GM12878 (cell line): ENCODE measurements at regions not wholly inside any gene's neighbourhood (a gene's known extent, or its start where the extent isn't known, plus 50 kb on each side); places are given as distances from the start of the nearest gene placed in this dataset.

ENCODE experiments used
- ATAC-seq: fragments of 200-7000 bp; cut with Tn5 transposase; 3 replicates; pipeline ENCODE4 v1.9.1; 2020; ENCODE audit warnings: mild to moderate bottlenecking, moderate library complexity
- BruUV-seq: library from RNA; stranded (reverse); fragments of 400-500 nt; replicated peaks from 2 replicates; lab custom pipeline; 2021; lab: Mats Ljungman, UMichigan
- CTCF ChIA-PET: fragments of 300-600 bp; sonication (Branson Sonifier 250); formaldehyde crosslinking; extraction: SDS; loops from one replicate; lab custom pipeline; 2021; ENCODE audit warnings: inconsistent platforms; lab: Yijun Ruan, JAX
- POLR2A ChIA-PET: fragments of 350-600 bp; formaldehyde crosslinking; extraction: SDS; loops from one replicate; lab custom pipeline; 2021; ENCODE audit warnings: inconsistent platforms; lab: Charles Lee
- RAD21 ChIA-PET: fragments of 300-600 bp; sonication (Branson Sonifier 250); formaldehyde crosslinking; loops from one replicate; lab custom pipeline; 2023; ENCODE audit warnings: antibody characterized with exemption; ENCODE audit not compliant: unreplicated experiment; lab: Charles Lee
- SMC1A ChIA-PET: fragments of 300-600 bp; sonication (Branson Sonifier 250); formaldehyde crosslinking; loops from one replicate; lab custom pipeline; 2023; ENCODE audit not compliant: unreplicated experiment, uncharacterized antibody; lab: Charles Lee
- DNase-seq: peaks from one replicate; pipeline ENCODE4 v3.0.0-alpha.2; 2011; ENCODE audit warnings: low read depth, low spot score
- FAIRE-seq: peaks from 3 replicates; lab custom pipeline; 2011; peaks lifted over from hg19 to GRCh38; lab: Jason Lieb, UNC
- H2AFZ ChIP-seq: 2 replicates; pipeline ENCODE4 v1.6.0; 2011; ENCODE audit warnings: low read depth, low read length, control low read depth; ENCODE audit not compliant: control insufficient read depth
- H3K27ac ChIP-seq: 2 replicates; pipeline ENCODE4 v1.5.1; 2011; ENCODE audit warnings: control low read depth; ENCODE audit not compliant: control insufficient read depth, insufficient read depth
- H3K27me3 ChIP-seq, 2 experiments: replicated peaks in 1 of 2; 2 replicates each; pipeline versions ENCODE4 v1.6.0 to v1.6.1; 2011; ENCODE audit warnings: low read length in 1 of 2; ENCODE audit not compliant: control insufficient read depth in 2 of 2, insufficient read depth in 2 of 2
- H3K36me3 ChIP-seq, 2 experiments: 2 replicates each; pipeline ENCODE4 v1.5.1; 2011; ENCODE audit warnings: low read length in 1 of 2; ENCODE audit not compliant: control insufficient read depth in 2 of 2, insufficient read depth in 2 of 2
- H3K4me1 ChIP-seq: 2 replicates; pipeline ENCODE4 v1.6.1; 2011; ENCODE audit warnings: mild to moderate bottlenecking, low read length, moderate library complexity, mixed read lengths; ENCODE audit not compliant: control insufficient read depth, insufficient read depth
- H3K4me2 ChIP-seq: 2 replicates; pipeline ENCODE4 v1.6.0; 2011; ENCODE audit warnings: control low read depth; ENCODE audit not compliant: control insufficient read depth, insufficient read depth
- H3K4me3 ChIP-seq: fragments of 200-600 bp; sonication (generic); 2 replicates; pipeline ENCODE4 v1.5.1; 2016
- H3K79me2 ChIP-seq: 2 replicates; pipeline ENCODE4 v1.6.0; 2011; ENCODE audit warnings: low read length; ENCODE audit not compliant: control insufficient read depth, insufficient read depth
- H3K9ac ChIP-seq: 2 replicates; pipeline ENCODE4 v1.8.0; 2011; ENCODE audit warnings: low read length, control low read depth, mixed read lengths; ENCODE audit not compliant: control insufficient read depth, insufficient read depth
- H3K9me3 ChIP-seq: replicated peaks from 3 replicates; pipeline ENCODE4 v1.5.1; 2011; ENCODE audit warnings: mild to moderate bottlenecking, low read length; ENCODE audit not compliant: control insufficient read depth, insufficient read depth
- H4K20me1 ChIP-seq: 2 replicates; pipeline ENCODE4 v1.6.0; 2011; ENCODE audit not compliant: control insufficient read depth, insufficient read depth
- ELK1 ChIP-seq: IDR thresholded peaks from 2 replicates; pipeline ENCODE4 v1.6.1; 2012; ENCODE audit warnings: low read depth, low read length, improper control_type of control experiment
- NR2C2 ChIP-seq: IDR thresholded peaks from 2 replicates; pipeline ENCODE4 v1.6.1; 2011; ENCODE audit warnings: borderline replicate concordance, low read depth; ENCODE audit not compliant: control insufficient read depth, insufficient read length
- USF2 ChIP-seq: IDR thresholded peaks from 2 replicates; pipeline ENCODE4 v1.6.1; 2011; ENCODE audit warnings: low read depth, low read length, improper control_type of control experiment, borderline replicate concordance
- ZBED1 ChIP-seq: IDR thresholded peaks from 2 replicates; pipeline ENCODE4 v1.6.1; 2016; ENCODE audit warnings: borderline replicate concordance
- ZNF592 ChIP-seq: fragments of 450-650 bp; IDR thresholded peaks from 2 replicates; pipeline ENCODE4 v1.6.1; 2017; ENCODE audit warnings: mild to moderate bottlenecking, moderate library complexity
- WGBS: methylation state at CpG from one replicate; pipeline ENCODE4 v1.1.6; 2016; ENCODE audit warnings: low lambda C conversion rate; ENCODE audit not compliant: insufficient replicate concordance, insufficient coverage; ENCODE audit errors: missing lambda C conversion rate; 5-methylcytosine and 5-hydroxymethylcytosine counted together
- in situ Hi-C: fragments of 300-500 bp; cut with MboI; formaldehyde crosslinking; loops from 9 replicates; pipeline ENCODE4 v1.14.3; 2018; ENCODE audit warnings: mixed read lengths
- intact Hi-C: fragments of 100-400 bp; cut with micrococcal nuclease; formaldehyde crosslinking; loops from one replicate; pipeline ENCODE4 v1.14.2; 2022; ENCODE audit not compliant: unreplicated experiment

DNA sequence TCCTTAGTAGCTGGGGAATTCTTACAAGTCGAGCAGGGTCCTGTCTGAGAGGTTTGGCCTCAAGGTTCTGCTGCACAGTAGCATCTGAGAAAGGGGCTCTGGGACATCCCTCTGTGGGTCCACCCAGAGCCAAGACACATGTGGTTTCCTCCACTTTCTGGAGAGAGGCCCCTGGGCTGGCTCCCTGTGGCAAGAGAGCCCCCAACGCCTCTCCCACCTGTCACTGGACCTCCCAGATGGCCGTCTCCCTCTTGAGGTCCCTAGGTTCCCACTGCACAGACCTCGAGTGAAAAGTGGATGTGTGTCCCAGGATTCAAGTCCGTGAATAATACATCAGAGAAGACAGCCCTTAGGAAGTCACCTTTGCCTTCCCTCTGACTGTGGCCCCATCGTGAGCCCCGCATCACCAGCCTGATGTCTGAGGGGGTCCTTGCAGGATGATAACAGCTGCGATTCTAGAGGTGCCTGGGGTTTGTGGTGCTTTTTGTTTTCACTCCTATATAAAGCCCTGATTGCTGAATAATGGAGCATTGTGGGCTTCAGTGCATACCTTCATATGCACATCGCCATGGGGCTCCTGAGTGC is 319.0 kb downstream of the GLRX3 start:
- no peak overlapping the region for H2AFZ ChIP-seq

More for the DNA sequence above, 319.0 kb downstream of the GLRX3 start:
- in situ Hi-C loops (no loop called here), intact Hi-C loops (no loop called here)
- Histone ChIP-seq H3K9me3 (no peaks in the 10 kb centered on the region), H3K4me1 (no peaks in the 10 kb centered on the region), H3K27ac (no peak overlapping the region), H4K20me1 (no peaks in the 10 kb centered on the region), H3K79me2 (no peaks in the 10 kb centered on the region), H3K9ac (no peak overlapping the region), H3K4me3 (no peak overlapping the region), H3K27me3 (no peaks in the 10 kb centered on the region), H3K4me2 (no peak overlapping the region), H3K36me3 (no peaks in the 10 kb centered on the region)
- no peak for TF ChIP-seq ZBED1
- TF ChIP-seq NR2C2, result no peak
- TF ChIP-seq ZNF592, result no peak
- TF ChIP-seq USF2, result no peak
- no peak for TF ChIP-seq ELK1
- CTCF ChIA-PET, result no interaction called here
- RAD21 ChIA-PET, result no interaction called here
- SMC1A ChIA-PET, result no interaction called here
- ATAC-seq, result no peak
- POLR2A ChIA-PET, result no interaction called here
- no TSS peak for BruUV-seq
- DNase-seq, result no peak
- FAIRE-seq, result no peak
- 10% methylated on average over 9 of the region's 9 CpGs for WGBS
